ENCODE measurements at regions not wholly inside any gene's neighbourhood (a gene's known extent, or its start where the extent isn't known, plus 50 kb on each side); places are given as distances from the start of the nearest gene placed in this dataset.

DNA sequence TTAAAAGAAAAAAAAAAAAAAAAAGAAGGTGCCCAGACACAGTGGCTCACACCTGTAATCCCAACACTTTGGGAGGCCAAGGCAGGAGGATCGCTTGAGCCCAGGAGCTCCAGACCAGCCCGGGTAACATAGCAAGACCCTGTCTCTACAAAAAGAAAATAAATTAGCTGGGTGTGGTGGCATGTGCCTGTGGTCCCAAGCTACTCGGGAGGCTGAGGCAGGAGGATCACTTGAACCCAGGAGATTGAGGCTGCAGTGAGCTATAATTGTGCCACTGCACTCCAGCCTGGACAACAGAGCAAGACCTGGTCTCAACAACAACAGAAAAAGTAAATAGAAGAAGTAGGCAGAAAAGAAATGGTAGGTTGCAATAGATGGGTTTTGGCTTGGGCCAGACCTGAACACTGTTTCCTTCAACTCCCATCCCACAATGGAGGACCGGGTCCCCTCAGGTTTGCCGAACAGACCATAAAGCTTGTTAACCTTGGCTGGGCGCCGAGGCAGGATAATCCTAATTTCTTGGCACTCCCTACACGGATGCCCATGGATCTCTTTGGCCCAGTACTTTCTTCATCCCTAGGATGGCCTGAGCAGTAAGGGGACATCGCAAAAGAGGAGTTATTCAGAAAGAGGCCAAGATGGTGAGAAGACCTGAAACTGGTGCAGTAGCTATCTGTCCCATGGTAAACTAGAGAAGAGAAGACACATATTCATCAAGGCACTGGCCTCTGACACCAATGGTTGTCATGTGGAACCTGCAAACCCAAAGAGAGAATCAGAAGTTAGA, 165.5 kb upstream of the CCND2 start:
- Histone ChIP-seq H3K27ac (ENCODE audit: low read length) (no peak overlapping the region), H3K4me1 (ENCODE audit: control insufficient read depth, insufficient read depth, low read length) (0 out of 2 replicates have a peak, but pooled peaks cover 2% of the 10 kb centered on the region), H3K4me3 (ENCODE audit: low read length) (no peak overlapping the region), H3K27me3 (ENCODE audit: control insufficient read depth, insufficient read depth, low read length) (no peaks in the 10 kb centered on the region; the same call in 1 of the 2 replicates), H3K36me3 (ENCODE audit: control insufficient read depth, insufficient read depth, low read length) (no peaks in the 10 kb centered on the region), H3K9me3 (ENCODE audit: control insufficient read depth, insufficient read depth, low read length) (no peaks in the 10 kb centered on the region)
- DNase-seq (ENCODE audit: low read depth, low spot score), result no peak
- no CpG with 5 or more reads among the region's 9 CpGs for WGBS (ENCODE audit: insufficient coverage, insufficient read length)

DNA sequence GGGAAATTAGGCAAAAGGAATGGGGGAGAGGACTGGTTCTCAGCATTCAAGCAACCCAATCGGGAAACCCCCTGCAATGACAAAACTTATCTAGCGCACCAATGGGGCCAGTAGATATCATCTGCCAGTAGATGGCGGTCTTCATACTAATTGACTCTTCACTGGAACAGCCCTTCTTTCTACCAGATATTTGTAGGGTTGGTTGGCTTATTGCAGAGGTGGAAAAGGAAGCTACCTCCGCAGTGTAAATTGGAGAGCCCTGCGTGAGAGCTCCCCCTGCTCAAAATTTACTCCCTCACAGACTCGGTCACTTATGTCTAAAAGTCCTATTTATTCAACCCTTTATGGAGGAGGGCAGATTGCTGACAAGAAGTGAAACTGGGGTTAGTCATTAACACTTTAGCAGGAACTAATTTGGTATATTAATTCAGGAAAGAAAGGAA, 166.1 kb upstream of the CCND2 start:
- WGBS (ENCODE audit: insufficient coverage, insufficient read length), result no CpG with 5 or more reads among the region's 6 CpGs
- Histone ChIP-seq H3K4me3 (ENCODE audit: low read length) (no peak overlapping the region), H3K27ac (ENCODE audit: low read length) (no peak overlapping the region), H3K36me3 (ENCODE audit: control insufficient read depth, insufficient read depth, low read length) (no peaks in the 10 kb centered on the region), H3K9me3 (ENCODE audit: control insufficient read depth, insufficient read depth, low read length) (no peaks in the 10 kb centered on the region), H3K27me3 (ENCODE audit: control insufficient read depth, insufficient read depth, low read length) (no peaks in the 10 kb centered on the region; the same call in 1 of the 2 replicates), H3K4me1 (ENCODE audit: control insufficient read depth, insufficient read depth, low read length) (peaks cover 2% of the 10 kb centered on the region; the same call in 1 of the 2 replicates)
- DNase-seq (ENCODE audit: low read depth, low spot score), result peak; percentile 58

DNA sequence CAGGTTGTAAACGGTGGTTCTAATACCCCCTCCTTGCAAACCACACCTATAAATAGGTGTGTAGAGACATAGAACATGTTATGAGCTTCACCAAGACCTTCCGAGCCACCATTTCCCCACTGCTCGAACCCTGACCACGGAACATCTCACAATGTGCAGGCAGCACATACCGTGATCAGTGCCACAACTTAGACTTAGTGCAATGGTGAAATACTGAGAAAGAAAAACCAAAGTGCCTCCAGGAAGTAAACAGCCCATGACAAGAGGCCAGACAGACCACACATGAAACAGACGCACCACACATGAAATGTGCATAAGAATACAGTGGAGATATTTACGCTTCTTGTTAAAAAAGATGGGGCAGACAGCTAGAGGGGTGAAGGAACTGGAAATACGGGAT, 166.9 kb upstream of the CCND2 start:
- Histone ChIP-seq H3K27me3 (ENCODE audit: control insufficient read depth, insufficient read depth, low read length) (no peaks in the 10 kb centered on the region; the same call in 1 of the 2 replicates), H3K4me3 (ENCODE audit: low read length) (no peak overlapping the region), H3K9me3 (ENCODE audit: control insufficient read depth, insufficient read depth, low read length) (no peaks in the 10 kb centered on the region), H3K36me3 (ENCODE audit: control insufficient read depth, insufficient read depth, low read length) (no peaks in the 10 kb centered on the region), H3K27ac (ENCODE audit: low read length) (no peak overlapping the region), H3K4me1 (ENCODE audit: control insufficient read depth, insufficient read depth, low read length) (peaks cover 2% of the 10 kb centered on the region; the same call in 1 of the 2 replicates)
- DNase-seq (ENCODE audit: low read depth, low spot score), result no peak
- no CpG with 5 or more reads among the region's 8 CpGs for WGBS (ENCODE audit: insufficient coverage, insufficient read length)

DNA sequence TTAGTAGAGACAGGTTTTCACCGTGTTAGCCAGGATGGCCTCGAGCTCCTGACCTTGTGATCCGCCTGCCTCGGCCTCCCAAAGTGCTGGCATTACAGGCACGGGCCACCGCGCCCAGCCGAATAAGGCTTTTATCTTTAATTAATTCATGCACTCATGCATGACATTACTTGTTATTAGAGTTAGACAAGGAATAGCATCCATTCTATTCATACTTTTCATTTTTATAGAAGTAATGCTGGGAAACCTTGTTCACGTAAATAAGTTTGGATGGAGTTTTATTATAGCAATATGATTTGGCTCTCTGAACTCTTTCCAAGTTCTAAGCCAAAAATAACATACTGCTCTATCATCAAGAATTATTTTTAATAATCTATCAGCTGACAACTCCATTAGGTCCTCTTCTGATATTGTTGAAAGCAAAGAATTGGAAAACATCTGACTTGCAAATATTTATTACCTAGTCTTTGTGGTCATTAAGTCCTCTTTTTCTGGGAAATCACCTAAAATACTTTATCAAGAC, 168.8 kb upstream of the CCND2 start:
- WGBS (ENCODE audit: insufficient coverage, insufficient read length), result no CpG with 5 or more reads among the region's 9 CpGs
- H3K4me1 ChIP-seq (ENCODE audit: control insufficient read depth, insufficient read depth, low read length), result peaks cover 2% of the 10 kb centered on the region; the same call in 1 of the 2 replicates
- H3K27me3 ChIP-seq (ENCODE audit: control insufficient read depth, insufficient read depth, low read length), result no peaks in the 10 kb centered on the region; the same call in 1 of the 2 replicates
- H3K4me3 ChIP-seq (ENCODE audit: low read length), result no peak overlapping the region
- H3K27ac ChIP-seq (ENCODE audit: low read length), result no peak overlapping the region
- DNase-seq (ENCODE audit: low read depth, low spot score), result no peak
- no peaks in the 10 kb centered on the region for H3K9me3 ChIP-seq (ENCODE audit: control insufficient read depth, insufficient read depth, low read length)
- no peaks in the 10 kb centered on the region for H3K36me3 ChIP-seq (ENCODE audit: control insufficient read depth, insufficient read depth, low read length)

DNA sequence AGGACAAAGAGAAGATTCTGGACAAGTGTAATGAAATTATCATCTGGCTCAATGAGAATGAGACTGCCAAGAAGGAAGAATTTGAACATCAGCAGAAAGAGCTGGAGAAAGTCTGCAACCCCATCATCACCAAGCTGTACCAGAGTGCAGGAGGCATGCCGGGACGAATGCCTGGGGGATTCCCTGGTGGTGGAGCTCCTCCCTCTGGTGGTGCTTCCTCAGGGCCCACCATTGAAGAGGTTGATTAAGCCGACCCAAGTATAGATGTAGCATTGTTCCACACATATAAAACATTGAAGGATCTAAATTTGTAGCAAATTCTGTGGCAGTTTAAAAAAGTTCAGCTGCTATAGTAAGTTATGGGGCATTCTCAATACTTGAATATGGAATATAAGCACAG, 174.3 kb upstream of the CCND2 start:
- no peak for DNase-seq (ENCODE audit: low read depth, low spot score)
- H3K9me3 ChIP-seq (ENCODE audit: control insufficient read depth, insufficient read depth, low read length), result no peaks in the 10 kb centered on the region
- no peak overlapping the region for H3K27ac ChIP-seq (ENCODE audit: low read length)
- no peaks in the 10 kb centered on the region for H3K36me3 ChIP-seq (ENCODE audit: control insufficient read depth, insufficient read depth, low read length)
- H3K27me3 ChIP-seq (ENCODE audit: control insufficient read depth, insufficient read depth, low read length), result no peaks in the 10 kb centered on the region
- H3K4me3 ChIP-seq (ENCODE audit: low read length), result no peak overlapping the region
- H3K4me1 ChIP-seq (ENCODE audit: control insufficient read depth, insufficient read depth, low read length), result no peaks in the 10 kb centered on the region; the same call in 1 of the 2 replicates
- WGBS (ENCODE audit: insufficient coverage, insufficient read length), result no CpG with 5 or more reads among the region's 3 CpGs

DNA sequence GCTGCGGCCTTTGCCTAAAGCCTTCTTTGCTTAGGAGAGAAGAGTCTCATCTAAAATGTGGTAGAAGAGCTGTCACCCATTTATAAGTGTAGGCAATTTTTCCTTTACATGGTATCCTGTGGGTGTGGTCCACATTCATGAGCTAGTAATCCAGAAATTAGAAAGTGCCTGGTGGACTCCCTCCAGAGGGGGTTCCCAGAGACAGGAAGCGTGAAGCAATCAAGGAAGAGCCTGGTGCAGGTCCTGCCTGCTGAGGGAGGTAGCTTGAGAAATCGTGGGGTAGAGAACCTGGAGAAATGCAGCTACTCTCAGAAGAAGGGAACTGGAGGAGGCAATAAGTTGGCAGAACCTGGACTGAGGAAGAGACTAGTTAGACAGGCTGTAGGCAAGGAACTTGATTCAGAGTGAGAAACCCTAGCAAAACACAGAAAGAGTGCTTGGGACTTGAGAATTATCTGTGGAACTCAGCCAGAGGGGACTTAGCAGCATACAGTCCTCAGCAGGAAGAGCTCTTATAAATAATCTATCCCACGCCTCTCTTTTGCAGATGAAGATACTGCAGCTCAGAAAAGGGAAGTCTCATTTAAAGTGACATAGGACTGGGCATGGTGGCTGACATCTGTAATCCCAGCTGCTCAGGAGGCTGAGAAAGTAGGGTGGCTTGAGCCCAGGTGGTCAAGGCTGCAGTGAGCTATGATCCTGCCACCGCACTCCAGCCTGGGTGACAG, 182.4 kb upstream of the CCND2 start:
- no peaks in the 10 kb centered on the region for H3K27me3 ChIP-seq (ENCODE audit: control insufficient read depth, insufficient read depth, low read length)
- no peak for DNase-seq (ENCODE audit: low read depth, low spot score)

DNA sequence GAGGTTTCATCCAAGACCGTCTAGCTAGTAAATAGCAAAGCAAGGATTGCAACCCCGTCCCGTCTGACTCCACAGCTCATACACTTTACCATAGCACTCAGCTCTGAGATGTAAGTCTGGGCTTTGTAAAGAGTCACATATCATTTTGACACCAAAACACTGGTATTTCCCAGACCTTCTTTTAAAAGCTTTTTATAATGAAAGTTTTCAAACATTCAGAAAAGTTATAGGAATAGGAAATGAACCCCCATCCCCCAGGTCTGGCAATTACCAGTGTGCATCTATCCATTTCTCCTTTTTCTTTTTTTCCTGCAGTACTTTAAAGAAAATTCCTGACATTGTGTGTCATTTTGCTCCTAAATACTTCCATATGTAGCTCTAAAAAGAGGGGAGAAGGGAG, 183.6 kb upstream of the CCND2 start:
- no peaks in the 10 kb centered on the region for H3K36me3 ChIP-seq (ENCODE audit: control insufficient read depth, insufficient read depth, low read length)
- H3K4me3 ChIP-seq (ENCODE audit: low read length), result no peak overlapping the region
- WGBS (ENCODE audit: insufficient coverage, insufficient read length), result no CpG with 5 or more reads among the region's 3 CpGs
- no peak overlapping the region for H3K27ac ChIP-seq (ENCODE audit: low read length)
- DNase-seq (ENCODE audit: low read depth, low spot score), result no peak
- no peaks in the 10 kb centered on the region for H3K4me1 ChIP-seq (ENCODE audit: control insufficient read depth, insufficient read depth, low read length)
- H3K27me3 ChIP-seq (ENCODE audit: control insufficient read depth, insufficient read depth, low read length), result no peaks in the 10 kb centered on the region
- no peaks in the 10 kb centered on the region for H3K9me3 ChIP-seq (ENCODE audit: control insufficient read depth, insufficient read depth, low read length)

More for the DNA sequence above, 182.4 kb upstream of the CCND2 start:
- no CpG with 5 or more reads among the region's 5 CpGs for WGBS (ENCODE audit: insufficient coverage, insufficient read length)
- H3K4me1 ChIP-seq (ENCODE audit: control insufficient read depth, insufficient read depth, low read length), result no peaks in the 10 kb centered on the region
- H3K36me3 ChIP-seq (ENCODE audit: control insufficient read depth, insufficient read depth, low read length), result no peaks in the 10 kb centered on the region
- H3K4me3 ChIP-seq (ENCODE audit: low read length), result no peak overlapping the region
- no peak overlapping the region for H3K27ac ChIP-seq (ENCODE audit: low read length)
- no peaks in the 10 kb centered on the region for H3K9me3 ChIP-seq (ENCODE audit: control insufficient read depth, insufficient read depth, low read length)

DNA sequence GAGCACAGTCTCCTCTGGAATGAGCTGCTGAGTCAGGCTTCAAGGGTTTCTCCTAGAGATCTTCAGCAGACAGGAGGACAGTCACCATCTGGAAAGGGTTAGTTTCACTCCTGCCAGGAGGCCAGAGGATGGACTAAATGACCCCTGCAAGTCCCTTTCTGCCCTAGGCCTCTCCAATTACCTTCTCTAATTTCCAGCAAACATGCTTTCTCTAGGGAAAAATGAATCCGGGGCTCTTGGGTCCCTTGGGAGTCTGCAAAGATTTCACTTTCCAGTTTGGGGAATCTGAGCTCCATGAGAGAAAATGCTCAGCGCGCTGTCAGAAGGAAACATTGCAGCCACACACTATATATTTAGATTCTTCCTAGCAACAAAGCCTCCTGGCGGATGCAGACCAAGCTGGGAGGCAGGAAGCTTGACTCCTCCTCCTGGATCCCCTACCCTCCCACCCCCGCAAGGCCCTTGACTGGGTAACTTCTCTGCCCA, 184.4 kb upstream of the CCND2 start:
- H3K27me3 ChIP-seq (ENCODE audit: control insufficient read depth, insufficient read depth, low read length), result no peaks in the 10 kb centered on the region
- DNase-seq (ENCODE audit: low read depth, low spot score), result no peak
- H3K9me3 ChIP-seq (ENCODE audit: control insufficient read depth, insufficient read depth, low read length), result no peaks in the 10 kb centered on the region
- H3K4me1 ChIP-seq (ENCODE audit: control insufficient read depth, insufficient read depth, low read length), result no peaks in the 10 kb centered on the region
- no peak overlapping the region for H3K27ac ChIP-seq (ENCODE audit: low read length)
- no peaks in the 10 kb centered on the region for H3K36me3 ChIP-seq (ENCODE audit: control insufficient read depth, insufficient read depth, low read length)
- H3K4me3 ChIP-seq (ENCODE audit: low read length), result no peak overlapping the region
- no CpG with 5 or more reads among the region's 5 CpGs for WGBS (ENCODE audit: insufficient coverage, insufficient read length)

DNA sequence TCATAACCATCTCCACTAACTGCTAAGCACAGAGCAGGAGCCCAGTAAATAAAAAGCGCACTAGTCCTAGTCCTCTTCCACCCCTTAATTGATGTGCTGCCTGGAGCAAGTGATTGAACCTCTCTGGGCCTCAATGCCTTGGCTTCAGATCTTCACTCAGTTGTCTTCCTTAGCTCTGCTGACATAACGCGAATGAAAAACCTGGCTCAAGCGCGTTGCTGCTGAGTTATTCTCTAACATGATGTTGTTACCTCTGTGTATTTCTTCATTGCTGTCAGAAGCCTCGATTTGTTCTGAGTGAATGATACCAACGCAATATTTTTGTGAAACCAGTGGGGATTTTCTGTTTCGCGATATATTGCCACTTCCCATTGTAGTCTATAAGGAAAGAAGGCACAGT, 185.1 kb upstream of the CCND2 start:
- WGBS (ENCODE audit: insufficient coverage, insufficient read length), result no CpG with 5 or more reads among the region's 9 CpGs
- H3K4me1 ChIP-seq (ENCODE audit: control insufficient read depth, insufficient read depth, low read length), result no peaks in the 10 kb centered on the region
- no peak overlapping the region for H3K27ac ChIP-seq (ENCODE audit: low read length)
- DNase-seq (ENCODE audit: low read depth, low spot score), result no peak
- H3K27me3 ChIP-seq (ENCODE audit: control insufficient read depth, insufficient read depth, low read length), result no peaks in the 10 kb centered on the region
- H3K9me3 ChIP-seq (ENCODE audit: control insufficient read depth, insufficient read depth, low read length), result no peaks in the 10 kb centered on the region
- no peak overlapping the region for H3K4me3 ChIP-seq (ENCODE audit: low read length)
- H3K36me3 ChIP-seq (ENCODE audit: control insufficient read depth, insufficient read depth, low read length), result no peaks in the 10 kb centered on the region

DNA sequence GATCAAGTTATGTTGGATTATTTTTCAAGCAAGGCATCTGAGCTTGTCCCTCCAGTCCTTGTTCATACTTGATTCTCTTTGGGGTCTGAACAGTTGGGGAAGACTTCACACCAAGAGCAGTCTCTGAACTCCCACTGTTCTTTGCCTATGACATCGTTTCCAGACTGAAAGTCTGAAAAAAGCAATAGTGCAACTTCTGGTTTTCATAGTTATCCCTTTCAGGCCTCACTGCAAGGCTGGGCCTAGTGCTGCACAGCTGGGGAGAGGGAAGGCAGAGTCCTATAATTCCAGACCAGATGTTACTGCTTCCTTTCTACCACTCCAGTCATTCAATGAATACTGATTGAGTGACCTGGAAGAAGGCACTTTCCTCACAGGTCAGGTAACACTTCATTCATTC, 187.1 kb upstream of the CCND2 start:
- Histone ChIP-seq H3K9me3 (ENCODE audit: control insufficient read depth, insufficient read depth, low read length) (no peaks in the 10 kb centered on the region), H3K4me1 (ENCODE audit: control insufficient read depth, insufficient read depth, low read length) (no peaks in the 10 kb centered on the region), H3K4me3 (ENCODE audit: low read length) (no peak overlapping the region), H3K27ac (ENCODE audit: low read length) (no peak overlapping the region), H3K36me3 (ENCODE audit: control insufficient read depth, insufficient read depth, low read length) (no peaks in the 10 kb centered on the region), H3K27me3 (ENCODE audit: control insufficient read depth, insufficient read depth, low read length) (no peaks in the 10 kb centered on the region)
- no peak for DNase-seq (ENCODE audit: low read depth, low spot score)
- no CpG with 5 or more reads among the region's 1 CpG for WGBS (ENCODE audit: insufficient coverage, insufficient read length)

All from iPS DF 6.9 (cell line).